ENCODE measurements at regions not wholly inside any gene's neighbourhood (a gene's known extent, or its start where the extent isn't known, plus 50 kb on each side); places are given as distances from the start of the nearest gene placed in this dataset.
"Not testable (repeated sequence)": the region's sequence is repeated elsewhere in the genome, so short reads cannot be mapped to it uniquely, and the experiment has no call there.

DNA sequence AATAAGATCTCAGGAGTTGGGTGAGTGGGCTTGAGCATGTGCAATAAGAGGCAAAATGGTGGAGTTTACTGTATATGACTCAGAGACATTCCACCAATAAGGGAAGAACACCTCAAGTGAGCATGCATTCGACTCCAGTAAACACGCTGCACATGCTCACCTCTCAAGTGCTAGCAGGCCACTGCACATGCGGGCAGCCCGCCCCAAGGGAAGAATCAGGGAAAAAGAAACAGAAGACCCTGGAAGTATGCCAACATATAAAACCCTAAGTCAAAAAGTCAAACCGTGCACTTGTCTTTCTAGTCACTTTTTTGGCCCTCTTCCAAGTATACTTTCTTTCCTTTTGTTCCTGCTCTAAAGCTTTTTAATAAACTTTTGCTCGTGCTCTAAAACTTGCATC lies 245.3 kb upstream of the RASA1 start:
- no peak for FAIRE-seq

DNA sequence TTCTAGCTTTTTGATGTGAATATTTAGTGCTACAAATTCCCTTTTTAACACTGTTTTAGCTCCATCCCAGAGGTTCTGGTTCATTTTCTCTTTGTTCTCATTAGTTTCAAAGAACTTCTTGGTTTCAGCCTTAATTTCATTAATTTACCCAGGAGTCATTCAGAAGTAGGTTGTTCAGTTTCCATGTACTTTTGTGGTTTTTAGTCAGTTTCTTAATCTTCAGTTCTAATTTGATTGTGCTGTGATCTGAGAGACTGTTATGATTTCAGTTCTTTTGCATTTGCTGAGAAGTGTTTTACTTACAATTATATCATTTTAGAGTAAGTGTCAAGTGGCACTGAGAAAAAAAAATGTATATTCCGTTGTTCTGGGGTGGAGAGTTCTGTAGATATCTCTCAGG lies 240.1 kb upstream of the RASA1 start:
- no peak for DNase-seq (ENCODE audit: low spot score in 2 of 2)
- FAIRE-seq = no peak

More for the DNA sequence above, 245.3 kb upstream of the RASA1 start:
- DNase-seq (ENCODE audit: low spot score in 2 of 2) = no peak

DNA sequence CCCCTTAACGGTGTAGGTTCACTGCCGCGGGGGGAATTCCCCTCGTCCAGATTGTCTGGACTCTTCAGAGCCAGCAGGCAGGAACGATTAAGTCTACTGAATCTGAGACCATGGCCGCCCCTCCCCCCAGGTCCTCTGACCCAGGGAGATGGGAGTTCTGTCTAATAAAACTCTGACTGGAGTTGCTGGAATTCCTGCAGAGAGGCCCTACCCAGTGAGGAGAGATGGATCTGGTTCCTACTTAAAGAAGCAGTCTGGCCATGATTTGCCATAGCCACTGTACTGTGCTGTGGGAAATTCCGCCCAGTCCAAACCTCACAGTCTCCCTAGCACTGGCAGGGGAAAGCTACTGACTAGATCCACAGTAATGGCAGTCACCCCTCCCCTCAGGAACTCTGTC lies 237.7 kb upstream of the RASA1 start:
- DNase-seq (ENCODE audit: low spot score in 2 of 2) (no peak), FAIRE-seq (no peak)

DNA sequence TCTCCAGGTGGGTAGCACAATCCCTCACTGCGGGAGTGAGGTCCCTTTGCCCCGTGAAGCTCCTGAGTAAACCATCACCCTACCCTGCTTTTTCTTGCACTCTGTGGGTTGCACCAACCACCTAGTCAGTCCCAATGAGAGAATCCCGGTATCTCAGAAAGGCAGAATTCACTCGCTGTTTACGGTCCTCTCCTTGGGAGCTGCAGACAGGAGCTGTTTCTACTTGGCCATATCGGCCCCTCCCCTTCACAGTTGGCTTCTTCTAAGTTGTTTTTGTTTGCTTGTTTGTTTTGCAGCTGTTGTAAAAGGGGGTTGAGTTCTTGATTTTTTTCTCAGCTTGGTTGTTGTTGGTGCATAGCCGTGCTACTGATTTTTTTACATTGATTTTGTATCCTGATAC lies 237.0 kb upstream of the RASA1 start:
- no peak for FAIRE-seq
- no peak for DNase-seq (ENCODE audit: low spot score in 2 of 2)

DNA sequence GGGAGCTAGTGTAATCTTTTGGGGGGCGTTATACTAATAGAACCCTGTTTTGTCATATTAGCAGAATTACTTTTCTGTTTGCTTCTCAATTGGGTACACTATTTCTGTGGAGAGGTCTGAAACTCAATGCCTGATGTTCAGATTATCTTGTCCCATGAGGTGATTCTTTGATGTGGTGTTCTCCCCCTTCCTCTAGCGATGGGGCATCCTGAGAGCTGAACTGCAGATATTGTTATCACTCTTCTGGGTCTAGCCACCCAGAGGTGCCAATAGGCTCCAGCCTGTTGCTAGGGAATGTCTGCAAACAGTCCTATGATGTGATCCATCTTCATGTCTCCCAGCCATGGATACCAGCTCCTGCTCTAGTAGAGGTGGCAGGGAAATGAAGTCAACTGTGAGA lies 233.1 kb upstream of the RASA1 start:
- no peak for FAIRE-seq
- DNase-seq (ENCODE audit: low spot score in 2 of 2) = no peak

DNA sequence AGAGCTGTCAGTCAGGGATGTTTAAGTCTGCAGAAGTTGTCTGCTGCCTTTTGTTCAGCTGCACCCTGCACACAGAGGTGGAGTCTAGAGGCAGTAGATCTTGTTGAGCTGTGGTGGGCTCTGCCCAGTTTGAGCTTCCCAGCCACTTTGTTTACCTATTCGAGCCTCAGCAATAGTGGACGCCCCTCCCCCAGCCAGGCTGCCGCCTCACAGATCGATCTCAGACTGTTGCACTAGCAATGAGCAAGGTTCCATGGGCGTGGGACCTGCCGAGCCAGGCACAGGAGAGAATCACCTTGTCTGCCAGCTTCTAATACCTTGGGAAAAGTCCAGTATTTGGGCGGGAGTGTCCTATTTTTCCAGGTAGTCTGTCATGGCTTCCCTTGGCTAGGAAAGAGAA lies 225.1 kb upstream of the RASA1 start:
- no peak for DNase-seq (ENCODE audit: low spot score in 2 of 2)
- no peak for FAIRE-seq

DNA sequence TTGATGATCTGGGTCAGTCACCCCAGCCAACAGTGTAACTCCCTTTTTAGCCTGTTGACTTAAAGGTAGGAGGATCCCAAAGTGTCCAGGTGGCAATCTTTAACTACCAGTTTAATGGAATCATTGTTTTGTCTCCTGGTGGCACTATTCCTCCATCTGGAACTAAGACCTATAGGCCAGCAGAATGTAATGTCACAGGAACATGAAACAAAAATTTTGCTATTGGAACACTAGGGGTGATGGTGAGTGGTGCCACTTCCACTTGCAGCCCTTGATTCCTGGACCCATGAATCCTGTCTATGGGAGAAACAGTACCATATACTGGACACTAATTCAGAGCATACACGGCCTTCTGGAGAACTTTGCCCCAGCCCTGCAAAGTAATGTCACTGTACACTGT lies 219.5 kb upstream of the RASA1 start:
- FAIRE-seq (no peak), DNase-seq (ENCODE audit: low spot score in 2 of 2) (no peak)

DNA sequence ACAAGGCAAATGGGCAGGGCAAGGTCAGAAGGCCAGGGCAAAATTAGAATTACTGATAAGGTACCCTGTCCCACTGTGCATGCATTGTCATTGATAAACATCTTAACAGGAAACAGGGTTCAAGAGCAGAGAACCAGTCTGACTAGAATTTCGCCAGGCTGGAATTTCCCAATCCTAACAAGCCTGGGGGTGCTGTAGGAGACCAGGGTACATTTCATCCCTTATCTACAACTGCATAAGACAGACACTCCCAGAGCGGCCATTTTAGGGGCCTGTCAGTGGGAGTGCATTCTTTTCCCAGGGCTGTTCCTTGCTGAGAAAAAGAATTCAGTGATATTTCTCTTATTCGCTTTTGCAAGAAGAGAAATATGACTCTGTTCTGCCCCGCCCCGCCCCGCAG lies 218.7 kb upstream of the RASA1 start:
- FAIRE-seq; DNase-seq (ENCODE audit: low spot score in 2 of 2): not testable (repeated sequence)

DNA sequence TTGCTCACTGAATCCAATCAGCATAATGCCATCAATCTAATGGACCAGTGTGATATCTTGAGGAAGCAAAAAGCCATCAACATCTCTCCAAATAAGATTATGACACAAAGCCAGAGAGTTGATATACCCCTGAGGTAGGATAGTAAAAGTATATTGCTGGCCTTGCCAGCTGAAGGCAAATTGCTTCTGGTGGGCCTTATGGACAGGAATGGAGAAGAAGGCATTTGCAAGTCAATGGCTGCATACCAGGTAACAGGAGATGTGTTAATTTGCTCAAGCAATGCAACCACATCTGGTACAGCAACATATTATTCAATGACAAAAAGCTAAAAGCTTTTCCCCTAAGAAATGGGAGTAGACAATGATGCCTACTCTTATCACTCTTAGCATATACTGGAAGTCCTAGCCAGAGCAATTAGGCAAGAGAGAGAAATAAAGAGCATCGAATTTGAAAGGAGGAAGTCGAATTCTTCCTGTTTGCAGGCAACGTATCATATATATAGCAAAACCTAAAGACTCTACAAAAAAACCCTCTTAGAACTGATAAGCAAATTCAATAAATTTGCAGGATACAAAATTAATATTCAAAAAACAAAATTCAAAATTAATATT lies 216.1 kb upstream of the RASA1 start:
- DNase-seq (ENCODE audit: low spot score in 2 of 2) (no peak), FAIRE-seq (no peak)

DNA sequence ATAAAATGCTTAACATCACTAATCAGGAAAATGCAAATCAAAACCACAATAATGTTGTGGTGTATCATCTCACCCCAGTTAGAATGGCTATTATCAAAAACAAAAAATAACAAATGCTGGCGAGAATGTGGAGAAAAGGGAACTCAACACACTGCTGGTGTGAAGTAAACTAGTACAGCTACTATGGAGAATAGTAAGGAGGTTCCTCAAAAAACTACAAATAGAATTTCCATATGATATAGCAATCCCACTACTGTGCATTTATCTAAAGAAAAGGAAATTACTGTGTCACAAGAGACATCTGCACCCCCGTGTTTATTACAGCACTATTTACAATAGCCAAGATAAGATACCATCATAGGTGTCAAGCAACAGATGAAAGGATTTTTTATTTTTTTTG lies 214.5 kb upstream of the RASA1 start:
- DNase-seq (ENCODE audit: low spot score in 2 of 2) = no peak
- no peak for FAIRE-seq

DNA sequence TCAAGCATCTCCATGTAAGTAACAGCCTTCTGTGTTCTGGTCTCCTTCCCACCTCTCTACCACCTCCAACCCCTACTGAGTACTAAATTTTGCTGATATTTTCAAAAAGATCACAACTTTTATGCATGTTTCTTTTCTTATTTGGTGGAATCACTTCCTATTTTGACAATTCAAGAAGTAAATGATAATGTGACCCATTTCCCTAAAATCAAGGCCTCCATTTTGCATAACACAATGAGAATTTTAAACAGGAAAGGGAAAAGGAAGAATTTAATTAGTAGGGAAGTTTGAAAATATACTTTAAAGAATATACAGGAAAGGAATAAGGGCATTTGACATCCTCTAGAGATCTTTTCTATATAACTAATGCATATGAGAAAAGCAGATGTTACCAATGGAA lies 212.9 kb upstream of the RASA1 start:
- no peak for FAIRE-seq

DNA sequence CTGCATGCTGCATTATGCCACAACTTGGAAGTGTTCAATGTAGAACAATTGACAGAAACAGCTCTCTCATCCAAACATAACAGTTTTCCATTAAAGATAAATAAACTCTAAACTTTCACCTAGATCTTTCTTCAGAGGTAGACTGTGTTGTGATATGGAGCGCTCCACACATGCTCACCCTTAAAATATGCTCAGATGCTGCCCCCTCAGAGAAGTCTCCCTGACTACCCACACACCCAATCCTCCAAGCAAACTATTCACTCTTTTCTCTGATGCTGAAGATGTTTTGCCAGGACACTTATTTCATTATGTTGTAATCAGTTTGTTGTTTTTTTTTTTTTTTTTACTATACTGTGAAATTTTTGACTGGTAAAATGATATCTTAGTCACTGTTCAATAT lies 206.6 kb upstream of the RASA1 start:
- DNase-seq (ENCODE audit: low spot score in 2 of 2) = no peak
- FAIRE-seq = no peak

More for the DNA sequence above, 212.9 kb upstream of the RASA1 start:
- DNase-seq (ENCODE audit: low spot score in 2 of 2) = no peak

DNA sequence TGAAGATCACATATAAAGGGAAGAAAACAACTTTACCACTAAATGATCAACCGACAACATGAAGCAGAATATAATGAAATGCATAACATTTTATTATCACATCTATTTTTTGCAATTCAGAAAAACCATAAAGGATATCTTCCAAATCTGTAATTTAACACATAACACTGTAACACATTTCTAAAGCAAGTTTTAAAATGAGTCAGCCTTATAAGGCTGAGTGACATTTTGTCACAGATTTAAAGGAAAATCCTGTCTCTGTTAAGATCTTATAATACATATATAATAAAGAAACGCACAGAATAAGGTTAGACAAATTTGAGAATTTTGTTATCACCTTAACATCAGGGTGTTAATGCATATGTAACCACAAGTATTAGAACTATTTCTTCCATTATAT lies 198.4 kb upstream of the RASA1 start:
- FAIRE-seq = no peak
- no peak for DNase-seq (ENCODE audit: low spot score in 2 of 2)

DNA sequence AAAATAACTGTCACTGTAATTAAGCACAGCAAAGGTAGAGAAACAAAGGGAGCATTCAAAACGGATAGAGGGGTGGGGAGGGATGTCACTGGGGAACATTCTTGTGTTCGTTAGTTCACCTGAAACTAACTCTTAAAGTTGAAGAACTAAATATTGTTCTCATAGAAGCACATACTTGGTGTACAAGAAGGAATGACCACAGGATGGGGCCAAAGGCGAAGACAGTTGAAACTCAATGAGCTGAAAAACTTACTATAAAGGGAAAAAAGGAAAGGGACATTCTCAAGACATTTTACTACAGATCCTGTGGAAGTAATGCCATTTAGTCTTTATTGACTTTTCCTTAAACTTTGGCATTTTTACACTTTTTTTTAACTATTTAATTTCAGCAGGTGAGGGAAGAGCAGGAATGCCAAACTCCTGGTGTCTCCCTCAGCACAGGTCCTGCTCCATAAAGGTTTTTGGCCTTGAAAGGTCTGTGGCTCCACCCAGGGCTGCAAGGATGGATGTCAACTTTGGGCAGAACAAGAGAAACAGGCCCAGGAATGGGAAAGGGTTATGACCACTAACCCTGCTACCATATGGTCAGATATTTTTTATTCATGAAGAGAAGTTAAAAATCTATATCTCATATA lies 197.6 kb upstream of the RASA1 start:
- DNase-seq (ENCODE audit: low spot score in 2 of 2) = no peak
- FAIRE-seq = no peak

DNA sequence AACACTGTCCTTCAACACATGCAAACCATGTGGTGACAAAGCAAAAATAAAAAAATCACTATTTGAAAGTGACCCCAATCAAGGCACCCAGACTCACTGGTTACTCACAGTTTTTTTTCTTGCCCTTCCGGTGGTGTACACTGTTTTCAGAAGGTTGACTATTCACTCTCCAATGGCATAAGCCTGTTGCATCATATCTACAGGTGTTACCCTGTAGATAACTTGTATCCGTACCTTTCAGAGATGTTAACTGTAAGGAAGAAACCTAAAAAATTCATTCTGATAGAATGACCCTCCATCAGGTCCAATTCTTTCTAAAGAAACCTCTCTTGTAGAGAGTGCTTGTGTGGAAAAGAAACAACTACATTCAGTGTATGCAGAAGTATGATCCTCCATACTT lies 193.6 kb upstream of the RASA1 start:
- FAIRE-seq (no peak), DNase-seq (ENCODE audit: low spot score in 2 of 2) (no peak)

DNA sequence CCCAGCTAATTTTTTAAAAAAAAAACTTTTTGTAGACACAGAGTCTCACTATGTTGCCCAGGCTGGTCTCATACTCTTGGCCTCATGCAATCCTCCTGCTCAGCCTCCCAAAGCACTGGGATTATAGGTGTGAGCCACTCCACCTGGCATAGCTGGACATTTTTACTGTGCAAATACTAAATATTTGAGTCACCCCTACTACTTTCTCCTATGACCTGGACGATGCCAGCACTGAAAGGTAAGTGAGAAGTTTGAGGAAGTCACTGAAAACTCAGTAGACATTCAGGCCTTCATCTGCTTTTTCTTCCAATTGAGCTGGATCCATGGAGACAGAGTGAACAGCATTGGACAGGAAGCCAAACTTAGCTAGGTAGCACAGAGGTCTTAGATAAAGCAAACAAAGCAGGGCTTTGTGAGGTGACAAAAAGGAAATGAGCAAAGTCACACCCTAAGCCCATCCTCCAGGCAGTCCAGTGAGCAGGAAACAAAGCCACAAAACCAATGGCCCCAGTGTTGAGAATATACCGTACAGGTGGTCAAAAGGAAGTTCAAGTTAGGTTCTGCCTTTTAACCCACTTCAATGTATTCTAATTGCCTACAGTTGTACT lies 192.6 kb upstream of the RASA1 start:
- DNase-seq (ENCODE audit: low spot score in 2 of 2) (no peak), FAIRE-seq (no peak)

DNA sequence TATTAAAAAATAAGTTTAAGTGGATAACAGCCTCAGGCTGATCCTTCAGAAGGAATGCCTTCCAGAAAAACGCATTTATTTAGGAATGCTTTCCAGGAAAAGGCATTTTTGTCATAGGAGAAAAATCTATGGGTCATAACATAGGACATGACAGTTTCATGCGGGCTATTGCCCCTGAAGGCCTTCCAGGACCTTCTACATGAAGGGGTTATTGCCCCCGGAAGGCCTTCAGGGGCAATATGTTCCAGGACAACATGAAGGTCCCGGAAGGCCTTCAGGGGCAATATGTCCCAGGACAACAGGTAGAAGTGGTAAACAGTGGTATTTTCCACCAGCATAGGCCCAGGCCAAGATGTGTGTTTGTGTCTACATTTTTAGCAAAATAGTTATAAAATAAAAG lies 191.3 kb upstream of the RASA1 start:
- FAIRE-seq (no peak), DNase-seq (ENCODE audit: low spot score in 2 of 2) (no peak)

DNA sequence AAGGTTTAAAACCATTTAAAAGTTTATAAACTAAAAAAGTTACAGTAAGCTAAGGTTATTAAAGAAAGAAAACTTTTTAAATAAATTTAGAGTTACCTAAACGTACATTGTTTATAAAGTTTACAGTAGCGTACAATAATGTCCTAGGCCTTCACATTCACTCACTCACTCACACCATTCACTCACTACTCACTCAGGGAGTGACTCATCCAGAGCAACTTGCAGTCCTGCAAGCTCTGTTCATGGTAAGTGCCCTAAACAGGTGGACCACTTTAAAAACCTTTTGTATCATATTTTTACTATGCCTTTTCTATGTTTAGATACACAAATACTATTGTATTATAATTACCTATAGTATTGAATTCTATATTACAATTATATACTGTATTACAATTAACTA lies 190.8 kb upstream of the RASA1 start:
- no peak for DNase-seq (ENCODE audit: low spot score in 2 of 2)
- no peak for FAIRE-seq

DNA sequence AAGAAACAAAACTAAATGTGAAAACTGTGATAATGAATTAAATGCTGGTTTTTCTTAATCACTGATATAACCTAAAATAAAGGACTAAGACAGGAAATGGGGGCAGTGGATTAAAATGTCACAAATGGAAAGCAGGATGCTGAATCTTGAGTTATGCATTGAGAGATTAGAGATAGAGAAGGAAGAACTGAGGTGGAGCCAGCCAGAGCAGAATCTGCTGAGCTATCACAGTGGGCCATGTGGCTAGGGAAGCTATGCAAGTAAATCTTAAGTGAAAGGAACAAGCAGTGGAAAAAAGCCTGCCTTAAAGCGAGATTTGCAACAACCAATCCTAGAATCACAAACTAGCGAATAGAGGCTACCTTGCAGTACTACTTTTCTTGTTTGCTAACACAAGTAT lies 188.5 kb upstream of the RASA1 start:
- DNase-seq (ENCODE audit: low spot score in 2 of 2) (no peak), FAIRE-seq (no peak)

DNA sequence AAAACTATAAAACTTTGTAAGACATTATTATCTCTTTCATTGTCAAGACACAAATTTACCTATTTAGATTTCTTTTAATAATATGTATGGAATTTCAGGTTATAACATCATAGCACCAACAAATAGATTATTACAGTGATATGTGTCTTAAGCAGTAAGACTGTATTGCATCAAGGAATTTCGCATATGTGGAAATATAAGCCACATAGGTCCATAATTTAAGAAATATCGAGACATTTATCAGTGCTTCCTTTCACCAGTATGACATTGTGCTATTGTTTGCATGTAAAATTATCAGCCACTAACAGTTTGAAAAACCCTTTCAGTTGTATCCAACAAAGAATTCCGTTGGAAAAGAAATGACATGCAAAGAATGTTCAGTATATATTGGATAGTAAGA lies 186.7 kb upstream of the RASA1 start:
- FAIRE-seq (no peak), DNase-seq (ENCODE audit: low spot score in 2 of 2) (no peak)

DNA sequence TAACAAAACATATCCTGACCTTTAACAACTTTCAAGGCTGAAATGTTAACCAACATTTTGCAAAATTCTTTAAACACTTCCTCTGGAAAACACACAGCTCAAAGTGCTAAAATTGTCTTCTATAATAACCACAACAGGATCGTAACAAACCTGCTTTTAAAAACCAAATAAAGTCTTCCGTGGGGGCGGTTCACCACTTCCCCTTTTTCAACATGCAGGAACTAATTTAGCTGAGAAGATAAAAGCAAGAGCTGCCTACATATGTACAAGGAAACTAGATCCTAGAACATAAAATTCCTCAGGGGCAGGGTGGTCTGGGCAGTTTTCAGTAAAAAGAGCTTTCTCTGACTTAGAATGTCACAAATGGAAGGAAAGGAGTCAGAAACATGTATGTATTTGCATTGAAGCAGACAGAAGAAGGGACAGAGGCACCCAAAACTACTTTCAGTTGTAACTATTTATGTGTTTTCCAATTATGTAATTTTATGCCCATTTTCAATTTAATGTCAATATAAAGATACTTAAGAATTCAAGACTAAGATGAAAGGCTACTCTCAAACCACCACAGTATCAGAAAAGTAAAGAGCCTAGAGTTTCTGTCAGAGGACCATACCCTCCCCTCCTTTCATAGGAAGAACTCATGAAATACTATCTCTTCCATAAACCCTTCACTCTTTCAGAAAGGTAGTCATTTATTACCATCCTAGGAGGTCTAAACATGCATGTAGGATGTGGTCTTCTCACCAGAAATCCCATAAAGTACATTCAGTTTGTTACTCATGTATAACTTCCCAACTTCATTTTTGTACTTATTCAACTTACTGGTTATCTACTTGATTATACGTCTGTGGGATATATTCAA lies 185.9 kb upstream of the RASA1 start:
- FAIRE-seq = no peak
- no peak for DNase-seq (ENCODE audit: low spot score in 2 of 2)
